Upper lobe of left lung (tissue), 6 donors: ENCODE measurements at regions not wholly inside any gene's neighbourhood (a gene's known extent, or its start where the extent isn't known, plus 50 kb on each side); places are given as distances from the start of the nearest gene placed in this dataset.

Experiments used
- ATAC-seq, 2 donors: fragments of 200-7000 bp; cut with Tn5 transposase; one replicate each; pipeline ENCODE4 v1.9.1; 2022; ENCODE audit warnings: mild to moderate bottlenecking in 2 of 2, moderate library complexity in 2 of 2; ENCODE audit not compliant: low FRiP score in 2 of 2
- DNase-seq, 2 donors: peaks; one replicate each; pipeline ENCODE4 v3.0.0-alpha.2; 2019 to 2020
- H3K27ac ChIP-seq, 4 donors: fragments of 200-600 bp; sonication (generic); one replicate each; pipeline ENCODE4 v1.5.1; 2016 to 2019
- H3K27me3 ChIP-seq, 4 donors: fragments of 200-600 bp; sonication (generic); one replicate each; pipeline ENCODE4 v1.5.1; 2017 to 2019
- H3K36me3 ChIP-seq, 4 donors: fragments of 200-600 bp; sonication (generic); one replicate each; pipeline ENCODE4 v1.5.1; 2016 to 2019
- H3K4me1 ChIP-seq, 4 donors: fragments of 200-600 bp; sonication (generic); one replicate each; pipeline ENCODE4 v1.5.1; 2018 to 2019
- H3K4me3 ChIP-seq, 4 donors: fragments of 200-600 bp; sonication (generic); one replicate each; pipeline ENCODE4 v1.5.1; 2017 to 2019; ENCODE audit warnings: mild to moderate bottlenecking in 2 of 4, moderate library complexity in 1 of 4
- H3K9me3 ChIP-seq, 4 donors: fragments of 200-600 bp; sonication (generic); one replicate each; pipeline ENCODE4 v1.5.1; 2018 to 2019
- EP300 ChIP-seq, 4 donors: sonication (generic); formaldehyde crosslinking; IDR thresholded peaks; one replicate each; pipeline ENCODE4 v1.5.1; 2017; ENCODE audit warnings: antibody characterized with exemption in 4 of 4, control low read depth in 2 of 4
- POLR2A ChIP-seq, 4 donors: fragments of 450-650 bp; IDR thresholded peaks; one replicate each; pipeline ENCODE4 v1.5.1; 2016 to 2017; ENCODE audit warnings: antibody characterized with exemption in 4 of 4, mild to moderate bottlenecking in 2 of 4
- POLR2AphosphoS5 ChIP-seq, 2 donors: sonication (generic); formaldehyde crosslinking; IDR thresholded peaks; one replicate each; pipeline ENCODE4 v1.5.1; 2017; ENCODE audit warnings: antibody characterized with exemption in 2 of 2
- WGBS, 2 donors: methylation state at CpG; one replicate each; pipeline ENCODE4 v1.1.5; 2017 to 2018; 5-methylcytosine and 5-hydroxymethylcytosine counted together
- TF ChIP-seq, protein P1 (sequence below), 6 experiments: fragments of 450-650 bp in 4 of 6; fragments of 200-600 bp in 2 of 6; sonication (generic) in 2 of 6; IDR thresholded peaks; one replicate each; pipeline ENCODE4 v1.5.1; 2016 to 2019; ENCODE audit warnings: antibody characterized with exemption in 6 of 6
- donor health status: DM: no; HTN: no; CAD: no; lungs with moderate emphysema.
- donor health status: DM: no; HTN: yes; CAD: no; lungs with severe emphysema.

DNA sequence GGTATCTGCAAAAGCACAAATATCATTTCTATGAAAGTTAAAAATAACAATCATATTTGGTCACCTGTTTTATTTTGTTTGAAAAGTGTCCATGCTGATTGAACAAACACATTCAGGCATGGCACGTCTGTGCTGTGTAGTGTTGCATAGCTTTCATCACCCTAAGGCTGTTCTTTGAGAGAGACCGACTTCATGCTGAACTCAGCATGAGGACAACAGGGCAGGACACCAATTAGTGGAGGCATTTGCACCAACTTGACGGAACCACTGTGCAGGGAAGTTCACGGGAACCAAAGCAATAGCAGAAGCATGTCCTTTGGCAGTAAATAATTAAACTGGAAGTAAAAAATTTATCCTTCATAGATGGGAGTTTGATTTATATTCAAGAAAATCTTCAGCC, 158.4 kb upstream of the SLC7A11 start:
- TF ChIP-seq, protein P1, sequence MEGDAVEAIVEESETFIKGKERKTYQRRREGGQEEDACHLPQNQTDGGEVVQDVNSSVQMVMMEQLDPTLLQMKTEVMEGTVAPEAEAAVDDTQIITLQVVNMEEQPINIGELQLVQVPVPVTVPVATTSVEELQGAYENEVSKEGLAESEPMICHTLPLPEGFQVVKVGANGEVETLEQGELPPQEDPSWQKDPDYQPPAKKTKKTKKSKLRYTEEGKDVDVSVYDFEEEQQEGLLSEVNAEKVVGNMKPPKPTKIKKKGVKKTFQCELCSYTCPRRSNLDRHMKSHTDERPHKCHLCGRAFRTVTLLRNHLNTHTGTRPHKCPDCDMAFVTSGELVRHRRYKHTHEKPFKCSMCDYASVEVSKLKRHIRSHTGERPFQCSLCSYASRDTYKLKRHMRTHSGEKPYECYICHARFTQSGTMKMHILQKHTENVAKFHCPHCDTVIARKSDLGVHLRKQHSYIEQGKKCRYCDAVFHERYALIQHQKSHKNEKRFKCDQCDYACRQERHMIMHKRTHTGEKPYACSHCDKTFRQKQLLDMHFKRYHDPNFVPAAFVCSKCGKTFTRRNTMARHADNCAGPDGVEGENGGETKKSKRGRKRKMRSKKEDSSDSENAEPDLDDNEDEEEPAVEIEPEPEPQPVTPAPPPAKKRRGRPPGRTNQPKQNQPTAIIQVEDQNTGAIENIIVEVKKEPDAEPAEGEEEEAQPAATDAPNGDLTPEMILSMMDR (IDR thresholded peaks at IDR 0.05), result no peak
- TF ChIP-seq POLR2AphosphoS5 (IDR thresholded peaks at IDR 0.05) (no peak), POLR2A (IDR thresholded peaks at IDR 0.05) (no peak), EP300 (IDR thresholded peaks at IDR 0.05) (no peak)
- Histone ChIP-seq H3K27ac (no peak overlapping the region), H3K4me1 (no peaks in the 10 kb centered on the region), H3K4me3 (no peak overlapping the region), H3K9me3 (no peaks in the 10 kb centered on the region), H3K27me3 (no peaks in the 10 kb centered on the region), H3K36me3 (no peaks in the 10 kb centered on the region)
- DNase-seq, result no peak
- ATAC-seq, result no peak
- 71 to 73% methylated on average over 4 of the region's 4 CpGs for WGBS, 2 donors

DNA sequence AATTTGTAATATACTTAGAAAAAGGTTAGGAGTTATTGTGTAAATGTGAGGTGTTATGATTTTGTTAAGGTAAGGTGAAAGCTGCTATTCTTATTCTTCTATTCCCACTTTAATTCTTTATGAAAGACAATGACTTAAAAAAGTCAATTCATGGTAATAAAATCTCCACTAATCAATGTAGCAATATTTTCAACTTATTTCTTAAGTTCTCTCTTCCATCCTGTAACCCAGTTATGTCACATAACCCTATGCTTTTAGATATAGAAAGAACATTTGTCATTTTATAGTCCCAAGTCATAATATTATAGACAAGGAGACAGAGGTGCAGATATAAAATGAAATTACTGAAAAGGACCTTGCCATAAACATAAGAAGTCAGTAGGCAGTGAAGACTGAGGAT, 157.9 kb upstream of the SLC7A11 start:
- no peak overlapping the region for H3K4me3 ChIP-seq
- no peaks in the 10 kb centered on the region for H3K4me1 ChIP-seq
- no peaks in the 10 kb centered on the region for H3K36me3 ChIP-seq
- DNase-seq (no peak), ATAC-seq (no peak)
- no peak overlapping the region for H3K27ac ChIP-seq
- no peaks in the 10 kb centered on the region for H3K9me3 ChIP-seq
- no peaks in the 10 kb centered on the region for H3K27me3 ChIP-seq
- TF ChIP-seq POLR2A (IDR thresholded peaks at IDR 0.05) (no peak), EP300 (IDR thresholded peaks at IDR 0.05) (no peak), POLR2AphosphoS5 (IDR thresholded peaks at IDR 0.05) (no peak)
- TF ChIP-seq, protein P1 (IDR thresholded peaks at IDR 0.05), result no peak

DNA sequence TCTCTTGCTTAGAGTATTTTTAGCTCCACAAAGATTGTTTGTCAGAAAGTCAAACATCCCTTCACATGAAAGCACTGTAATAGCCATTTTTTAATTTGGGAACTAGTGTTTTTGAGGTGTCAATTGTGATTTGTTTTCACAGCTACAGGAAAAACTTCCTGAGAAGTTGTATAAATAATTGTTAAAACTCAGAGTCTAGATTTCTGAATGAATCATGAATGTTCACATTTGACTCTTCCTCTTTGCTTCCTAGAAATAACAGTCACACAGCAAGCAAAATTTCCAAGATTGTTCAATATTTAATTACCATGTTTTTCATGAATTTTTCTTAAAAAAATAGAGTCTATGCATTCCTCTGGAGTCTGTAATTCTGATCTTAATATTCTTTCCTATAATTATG, 156.9 kb upstream of the SLC7A11 start:
- TF ChIP-seq POLR2AphosphoS5 (IDR thresholded peaks at IDR 0.05), result no peak
- no peak for TF ChIP-seq EP300 (IDR thresholded peaks at IDR 0.05)
- Histone ChIP-seq H3K4me3 (no peak overlapping the region), H3K36me3 (no peaks in the 10 kb centered on the region), H3K27me3 (no peaks in the 10 kb centered on the region), H3K4me1 (no peaks in the 10 kb centered on the region), H3K9me3 (no peaks in the 10 kb centered on the region), H3K27ac (no peak overlapping the region)
- DNase-seq (no peak), ATAC-seq (no peak)

DNA sequence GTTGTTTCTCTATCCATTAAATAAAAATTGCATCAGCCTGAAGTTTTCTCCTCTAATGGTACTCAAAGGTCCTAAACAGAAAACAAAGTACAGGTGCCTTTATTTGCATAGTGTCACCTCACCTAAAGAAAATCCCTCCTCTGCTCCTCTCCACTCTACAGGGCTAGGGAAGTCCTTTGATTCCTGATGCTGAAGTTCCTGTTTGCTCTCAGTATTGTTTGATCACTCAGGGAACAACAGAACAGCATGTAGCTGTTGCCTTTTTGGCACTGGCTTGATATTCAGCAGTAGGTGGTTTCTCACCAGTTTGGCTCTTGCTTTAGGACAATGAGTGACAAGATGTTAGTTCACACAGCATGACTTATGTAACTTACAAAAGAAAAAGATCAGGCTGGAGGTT, 156.2 kb upstream of the SLC7A11 start:
- DNase-seq (no peak), ATAC-seq (no peak)
- H3K36me3 ChIP-seq, result no peaks in the 10 kb centered on the region
- H3K4me1 ChIP-seq, result no peaks in the 10 kb centered on the region
- no peak overlapping the region for H3K4me3 ChIP-seq
- TF ChIP-seq POLR2AphosphoS5 (IDR thresholded peaks at IDR 0.05) (no peak), POLR2A (IDR thresholded peaks at IDR 0.05) (no peak), EP300 (IDR thresholded peaks at IDR 0.05) (no peak)
- TF ChIP-seq, protein P1 (IDR thresholded peaks at IDR 0.05), result no peak
- no peaks in the 10 kb centered on the region for H3K9me3 ChIP-seq
- H3K27me3 ChIP-seq, result no peaks in the 10 kb centered on the region
- H3K27ac ChIP-seq, result no peak overlapping the region

DNA sequence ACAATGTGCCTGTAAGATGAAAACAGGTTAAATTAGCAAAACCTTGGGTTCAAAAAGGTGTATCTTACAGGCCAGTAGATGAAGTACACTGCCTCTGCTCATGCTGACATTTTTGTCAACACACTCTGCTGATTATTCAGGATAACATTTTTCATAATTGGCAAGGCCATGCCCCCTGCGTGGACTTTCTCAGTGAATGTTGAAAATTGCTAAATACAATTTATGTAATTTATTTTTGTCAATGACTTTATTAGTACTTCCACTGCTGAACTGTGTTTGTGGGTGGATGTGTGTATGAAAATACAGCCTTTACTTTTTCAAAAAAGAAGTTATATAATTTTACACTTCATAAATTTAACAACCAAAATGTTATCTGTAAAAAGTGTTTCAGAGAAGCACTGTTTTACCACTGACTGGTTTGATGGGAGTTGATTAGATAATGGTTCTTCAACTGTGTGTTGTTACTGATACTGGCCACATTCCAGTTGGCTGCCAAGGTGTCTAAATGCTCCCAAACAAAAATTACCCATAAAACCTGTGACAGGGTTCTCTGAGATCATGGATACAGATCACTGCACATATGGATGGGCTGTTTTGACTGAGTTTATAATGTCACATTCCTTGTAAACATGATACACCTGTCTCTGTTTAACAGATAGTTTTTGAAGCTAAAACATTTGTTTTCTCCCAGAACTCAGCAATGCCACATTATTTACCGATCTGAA, 151.9 kb upstream of the SLC7A11 start:
- ATAC-seq (no peak), DNase-seq (no peak)
- Histone ChIP-seq H3K27me3 (no peaks in the 10 kb centered on the region), H3K4me1 (no peaks in the 10 kb centered on the region), H3K36me3 (no peaks in the 10 kb centered on the region), H3K27ac (no peak overlapping the region), H3K4me3 (no peak overlapping the region), H3K9me3 (no peaks in the 10 kb centered on the region)
- no peak for TF ChIP-seq EP300 (IDR thresholded peaks at IDR 0.05)
- TF ChIP-seq POLR2AphosphoS5 (IDR thresholded peaks at IDR 0.05), result no peak
- TF ChIP-seq POLR2A (IDR thresholded peaks at IDR 0.05), result no peak
- TF ChIP-seq, protein P1 (IDR thresholded peaks at IDR 0.05), result no peak
- 61 to 80% methylated on average over 2 of the region's 2 CpGs for WGBS, 2 donors
